ENCODE measurements at regions not wholly inside any gene's neighbourhood (a gene's known extent, or its start where the extent isn't known, plus 50 kb on each side); places are given as distances from the start of the nearest gene placed in this dataset.

- TF ChIP-seq CTCF (conservative IDR thresholded peaks at IDR 0.05; ENCODE audit: low read depth, low read length) = no peak
- TF ChIP-seq EZH2 (IDR thresholded peaks at IDR 0.05; ENCODE audit: low read length, unreplicated experiment) = no peak
- TF ChIP-seq EZH2phosphoT487 (IDR thresholded peaks at IDR 0.05; ENCODE audit: borderline replicate concordance, low read length) = no peak
These were observed 698.5 kb downstream of the NR4A2 start for GRCh38 chr2:155633887-155634570.
